GM18499 (cell line): ENCODE measurements at regions not wholly inside any gene's neighbourhood (a gene's known extent, or its start where the extent isn't known, plus 50 kb on each side); places are given as distances from the start of the nearest gene placed in this dataset.
A peak's percentile ranks its signal among the peaks of the same experiment; 100 is the strongest.

Source experiments
- ATAC-seq: cut with Tn5 transposase; IDR thresholded peaks from one replicate; pipeline ENCODE4 v1.9.1; 2021; ENCODE audit warnings: moderate number of reproducible peaks; ENCODE audit not compliant: insufficient read depth, unreplicated experiment

GRCh38 chr4:157978680-157979361, 194.0 kb downstream of the GASK1B start:
- peak; percentile 78 for ATAC-seq

- no peak for ATAC-seq
Measured at GRCh38 chr4:157977086-157977485, 195.7 kb downstream of the GASK1B start.

GRCh38 chr4:157973297-157973696, 199.5 kb downstream of the GASK1B start:
- ATAC-seq: no peak

- ATAC-seq: no peak
Measured at GRCh38 chr4:157964463-157964862, 208.4 kb downstream of the GASK1B start.

- ATAC-seq: no peak
Measured at GRCh38 chr4:157961229-157961990, 211.4 kb downstream of the GASK1B start.

GRCh38 chr4:157957905-157958304, 214.9 kb downstream of the GASK1B start:
- no peak for ATAC-seq

GRCh38 chr4:157942017-157942416, 230.8 kb downstream of the GASK1B start:
- no peak for ATAC-seq

- no peak for ATAC-seq
Measured at GRCh38 chr4:157934151-157934550, 238.7 kb downstream of the GASK1B start.

- no peak for ATAC-seq
Measured at GRCh38 chr4:157932936-157933335, 239.9 kb downstream of the GASK1B start.

GRCh38 chr4:157929486-157929885, 243.3 kb downstream of the GASK1B start:
- no peak for ATAC-seq

GRCh38 chr4:157918036-157918832, 254.6 kb downstream of the GASK1B start:
- no peak for ATAC-seq

- ATAC-seq: no peak
Measured at GRCh38 chr4:157912212-157912611, 260.6 kb downstream of the GASK1B start.

- no peak for ATAC-seq
Measured at GRCh38 chr4:157911662-157912061, 261.2 kb downstream of the GASK1B start.

GRCh38 chr4:157908691-157909090, 264.1 kb downstream of the GASK1B start:
- ATAC-seq: no peak

GRCh38 chr4:157908031-157908430, 264.8 kb downstream of the GASK1B start:
- ATAC-seq: no peak

GRCh38 chr4:157907226-157907946, 265.4 kb downstream of the GASK1B start:
- ATAC-seq: no peak

- no peak for ATAC-seq
Measured at GRCh38 chr4:157898836-157899605, 273.8 kb downstream of the GASK1B start.

- no peak for ATAC-seq
Measured at GRCh38 chr4:157897855-157898370, 274.9 kb downstream of the GASK1B start.

GRCh38 chr4:157896726-157897125, 276.1 kb downstream of the GASK1B start:
- no peak for ATAC-seq
